ENCODE measurements at regions not wholly inside any gene's neighbourhood (a gene's known extent, or its start where the extent isn't known, plus 50 kb on each side); places are given as distances from the start of the nearest gene placed in this dataset.

GRCh38 chr18:4636967-4637366, 181.9 kb upstream of the DLGAP1 start:
- no peak for TF ChIP-seq YY1 (IDR thresholded peaks at IDR 0.05)
- no peak for TF ChIP-seq REST (IDR thresholded peaks at IDR 0.05)
- no peak for TF ChIP-seq RAD21 (IDR thresholded peaks at IDR 0.05)
- TF ChIP-seq CTCF (IDR thresholded peaks at IDR 0.05; ENCODE audit: low read depth, low read length, missing input control) = no peak
- no peak for TF ChIP-seq ATF3 (IDR thresholded peaks at IDR 0.05)
- TF ChIP-seq SP1 (IDR thresholded peaks at IDR 0.05) = no peak
- TF ChIP-seq TAF1 (conservative IDR thresholded peaks at IDR 0.05) = no peak
- TF ChIP-seq ZBTB33 (IDR thresholded peaks at IDR 0.05) = no peak
- no peak for TF ChIP-seq RXRA (IDR thresholded peaks at IDR 0.05)
- no peak for TF ChIP-seq FOXA2 (IDR thresholded peaks at IDR 0.05)
- no peak for TF ChIP-seq FOXA1 (IDR thresholded peaks at IDR 0.05)
- TF ChIP-seq MAX (IDR thresholded peaks at IDR 0.05) = no peak
- no peak for TF ChIP-seq JUND (IDR thresholded peaks at IDR 0.05)

All from liver (tissue), 3 donors.